Activated CD4-positive, alpha-beta T cell treated with anti-CD3 and anti-CD28 coated beads, Interleukin-2, Interleukin-6, amounts not matched to agents 100 ng/mL and 50 ng/mL, durations not matched to agents 16 hours and 8 hours (primary cell): ENCODE measurements at regions not wholly inside any gene's neighbourhood (a gene's known extent, or its start where the extent isn't known, plus 50 kb on each side); places are given as distances from the start of the nearest gene placed in this dataset.
"Not testable (repeated sequence)": the region's sequence is repeated elsewhere in the genome, so short reads cannot be mapped to it uniquely, and the experiment has no call there.

ENCODE experiments used
- DNase-seq: peaks from one replicate; pipeline ENCODE4 v3.0.0-alpha.2; 2020

GRCh38 chr6:166253778-166254204, 54.4 kb downstream of the PRR18 start:
- no peak for DNase-seq

GRCh38 chr6:166253281-166253681, 54.9 kb downstream of the PRR18 start:
- DNase-seq: no peak

DNA sequence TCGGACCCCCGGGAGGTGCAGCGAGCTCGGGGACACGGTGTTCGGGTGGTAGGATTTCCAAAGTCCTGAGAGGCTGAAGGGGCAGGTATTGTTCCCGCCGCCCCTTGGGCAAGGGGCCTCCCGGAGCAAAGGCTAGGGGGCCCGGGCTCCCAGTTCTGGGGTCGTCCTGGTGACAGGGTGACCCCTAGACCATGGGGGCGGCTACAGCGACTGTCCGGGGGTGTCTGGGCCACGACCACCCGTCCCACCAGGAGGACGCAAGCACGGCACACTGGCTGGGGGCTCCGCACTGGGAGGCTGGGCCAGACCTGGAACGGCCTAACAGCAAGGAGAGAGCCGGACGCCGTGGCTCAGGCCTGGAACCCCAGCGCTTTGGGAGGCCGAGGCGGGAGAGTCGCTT, 55.6 kb downstream of the PRR18 start:
- no peak for DNase-seq

DNA sequence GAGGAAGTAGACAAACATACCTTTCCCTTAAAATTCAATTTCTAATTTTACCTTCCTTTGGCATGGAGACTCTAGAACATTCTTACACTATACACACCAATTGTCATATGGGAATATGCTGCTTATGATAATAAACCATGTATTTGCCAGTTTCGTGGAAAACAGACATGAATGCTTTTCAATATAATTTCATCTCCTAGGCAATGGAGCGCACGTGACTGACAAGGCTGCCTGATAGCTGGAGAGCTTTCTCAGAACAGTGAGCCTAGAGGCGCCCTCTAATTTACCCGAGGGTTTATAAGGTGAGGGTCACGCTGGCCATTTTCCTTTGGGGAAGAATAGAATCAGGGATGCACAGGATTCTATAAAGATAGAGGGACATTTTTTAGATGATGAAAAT, 56.5 kb downstream of the PRR18 start:
- no peak for DNase-seq

GRCh38 chr6:166251211-166251610, 57.0 kb downstream of the PRR18 start:
- no peak for DNase-seq

GRCh38 chr6:166249061-166249785, 59.0 kb downstream of the PRR18 start:
- not testable (repeated sequence) for DNase-seq

GRCh38 chr6:166245148-166245547, 63.0 kb downstream of the PRR18 start:
- peak; percentile 10 for DNase-seq

- peak; percentile 64 for DNase-seq
Measured at GRCh38 chr6:166244353-166245045, 63.7 kb downstream of the PRR18 start.

DNA sequence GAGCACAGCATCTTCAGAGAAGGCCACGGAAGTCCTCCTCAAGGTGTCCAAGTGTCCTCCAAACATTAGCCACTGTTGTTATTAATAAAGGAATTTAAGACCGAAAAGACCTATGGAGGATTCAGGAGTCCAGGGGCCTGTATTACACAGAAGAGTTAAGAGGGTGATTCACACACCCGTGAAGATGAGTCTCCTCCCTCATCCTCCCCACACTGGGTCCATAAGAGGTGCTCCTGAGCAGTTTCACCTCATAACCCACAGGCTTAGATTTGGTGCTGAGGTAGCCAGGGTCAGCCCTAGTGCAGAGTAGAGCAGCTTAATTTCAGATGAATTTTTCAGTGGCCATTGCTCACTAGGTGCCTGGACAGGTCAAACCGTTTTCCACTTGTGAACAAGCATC, 65.3 kb downstream of the PRR18 start:
- DNase-seq: no peak

GRCh38 chr6:166241974-166242373, 66.2 kb downstream of the PRR18 start:
- DNase-seq: no peak

GRCh38 chr6:166240889-166241288, 67.3 kb downstream of the PRR18 start:
- DNase-seq: no peak

DNA sequence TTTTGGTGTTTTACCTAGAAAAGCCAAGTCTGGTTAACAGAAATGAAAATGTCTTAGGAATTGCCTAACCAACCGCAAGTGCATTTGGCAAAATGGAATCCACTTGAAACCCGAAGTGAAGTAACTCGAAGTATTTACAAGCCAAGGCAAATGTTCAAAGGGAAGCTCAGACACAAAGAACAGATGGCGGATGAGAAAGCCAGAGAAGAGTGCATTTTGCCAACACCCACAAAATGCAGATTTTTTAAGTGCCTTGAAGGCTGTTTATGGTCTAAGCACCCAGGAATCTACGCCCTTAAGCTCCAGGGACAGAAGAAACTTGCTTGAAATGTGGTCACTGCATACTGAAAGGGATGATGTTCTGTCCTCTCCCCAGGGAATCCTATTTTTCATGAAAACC, 70.0 kb upstream of the TBXT start:
- DNase-seq: no peak

GRCh38 chr6:166236596-166236995, 68.9 kb upstream of the TBXT start:
- DNase-seq: no peak

- no peak for DNase-seq
Measured at GRCh38 chr6:166235666-166236292, 68.1 kb upstream of the TBXT start.

DNA sequence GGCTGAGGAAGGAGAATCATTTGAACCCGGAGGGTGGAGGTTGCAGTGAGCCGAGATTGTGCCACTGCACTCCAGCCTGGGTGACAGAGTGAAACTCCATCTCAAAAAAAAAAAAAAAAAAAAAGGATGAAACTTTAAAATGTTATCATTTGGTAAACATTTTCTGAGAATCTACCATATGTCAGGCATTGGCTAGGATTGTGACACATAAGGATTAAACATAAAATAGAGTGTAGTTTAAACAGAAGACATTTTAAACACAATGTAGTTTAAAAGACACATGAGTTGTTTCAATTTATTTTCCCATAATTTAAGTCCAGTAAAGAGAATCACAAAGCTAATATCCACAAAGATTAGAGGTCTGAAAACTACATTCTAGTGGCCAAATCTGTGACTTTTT, 63.5 kb upstream of the TBXT start:
- DNase-seq: not testable (repeated sequence)

- no peak for DNase-seq
Measured at GRCh38 chr6:166228839-166229528, 61.3 kb upstream of the TBXT start.

DNA sequence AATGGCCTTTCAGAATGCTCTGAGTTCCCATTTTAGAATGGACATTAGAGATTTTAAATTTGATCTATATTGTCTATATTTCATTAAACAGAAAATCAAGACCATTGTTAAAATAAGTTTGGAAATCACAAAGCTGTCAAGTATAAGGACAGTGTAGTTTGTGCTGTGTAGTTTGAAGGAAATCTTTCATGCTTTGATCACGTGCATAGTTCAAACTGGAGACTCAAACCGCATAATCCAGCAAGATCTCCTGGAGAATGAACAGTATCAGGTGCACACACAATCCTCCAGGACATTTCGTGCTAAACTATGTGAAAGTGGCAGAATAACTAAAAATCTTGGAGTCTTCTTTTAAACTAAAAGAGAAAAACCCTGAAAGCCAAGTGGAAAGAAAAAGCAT, 60.8 kb upstream of the TBXT start:
- no peak for DNase-seq

GRCh38 chr6:166223079-166223478, 55.4 kb upstream of the TBXT start:
- no peak for DNase-seq

GRCh38 chr6:166222631-166223030, 55.0 kb upstream of the TBXT start:
- DNase-seq: no peak

GRCh38 chr6:166221636-166222035, 54.0 kb upstream of the TBXT start:
- no peak for DNase-seq

- DNase-seq: peak; percentile 27
Measured at GRCh38 chr6:166221040-166221439, 53.4 kb upstream of the TBXT start.
